Upper lobe of left lung (tissue), 6 donors: ENCODE measurements at regions not wholly inside any gene's neighbourhood (a gene's known extent, or its start where the extent isn't known, plus 50 kb on each side); places are given as distances from the start of the nearest gene placed in this dataset.

Source experiments
- ATAC-seq, 2 donors: fragments of 200-7000 bp; cut with Tn5 transposase; one replicate each; pipeline ENCODE4 v1.9.1; 2022; ENCODE audit warnings: mild to moderate bottlenecking in 2 of 2, moderate library complexity in 2 of 2; ENCODE audit not compliant: low FRiP score in 2 of 2
- DNase-seq, 2 donors: peaks; one replicate each; pipeline ENCODE4 v3.0.0-alpha.2; 2019 to 2020
- H3K27ac ChIP-seq, 4 donors: fragments of 200-600 bp; sonication (generic); one replicate each; pipeline ENCODE4 v1.5.1; 2016 to 2019
- H3K27me3 ChIP-seq, 4 donors: fragments of 200-600 bp; sonication (generic); one replicate each; pipeline ENCODE4 v1.5.1; 2017 to 2019
- H3K36me3 ChIP-seq, 4 donors: fragments of 200-600 bp; sonication (generic); one replicate each; pipeline ENCODE4 v1.5.1; 2016 to 2019
- H3K4me1 ChIP-seq, 4 donors: fragments of 200-600 bp; sonication (generic); one replicate each; pipeline ENCODE4 v1.5.1; 2018 to 2019
- H3K4me3 ChIP-seq, 4 donors: fragments of 200-600 bp; sonication (generic); one replicate each; pipeline ENCODE4 v1.5.1; 2017 to 2019; ENCODE audit warnings: mild to moderate bottlenecking in 2 of 4, moderate library complexity in 1 of 4
- H3K9me3 ChIP-seq, 4 donors: fragments of 200-600 bp; sonication (generic); one replicate each; pipeline ENCODE4 v1.5.1; 2018 to 2019
- CTCF ChIP-seq, 6 experiments: fragments of 450-650 bp in 4 of 6; fragments of 200-600 bp in 2 of 6; sonication (generic) in 2 of 6; IDR thresholded peaks; one replicate each; pipeline ENCODE4 v1.5.1; 2016 to 2019; ENCODE audit warnings: antibody characterized with exemption in 6 of 6
- EP300 ChIP-seq, 4 donors: sonication (generic); formaldehyde crosslinking; IDR thresholded peaks; one replicate each; pipeline ENCODE4 v1.5.1; 2017; ENCODE audit warnings: antibody characterized with exemption in 4 of 4, control low read depth in 2 of 4
- POLR2A ChIP-seq, 4 donors: fragments of 450-650 bp; IDR thresholded peaks; one replicate each; pipeline ENCODE4 v1.5.1; 2016 to 2017; ENCODE audit warnings: antibody characterized with exemption in 4 of 4, mild to moderate bottlenecking in 2 of 4
- POLR2AphosphoS5 ChIP-seq, 2 donors: sonication (generic); formaldehyde crosslinking; IDR thresholded peaks; one replicate each; pipeline ENCODE4 v1.5.1; 2017; ENCODE audit warnings: antibody characterized with exemption in 2 of 2
- WGBS, 2 donors: methylation state at CpG; one replicate each; pipeline ENCODE4 v1.1.5; 2017 to 2018; 5-methylcytosine and 5-hydroxymethylcytosine counted together
- donor health status: DM: no; HTN: no; CAD: no; lungs with moderate emphysema.
- donor health status: DM: no; HTN: yes; CAD: no; lungs with severe emphysema.

DNA sequence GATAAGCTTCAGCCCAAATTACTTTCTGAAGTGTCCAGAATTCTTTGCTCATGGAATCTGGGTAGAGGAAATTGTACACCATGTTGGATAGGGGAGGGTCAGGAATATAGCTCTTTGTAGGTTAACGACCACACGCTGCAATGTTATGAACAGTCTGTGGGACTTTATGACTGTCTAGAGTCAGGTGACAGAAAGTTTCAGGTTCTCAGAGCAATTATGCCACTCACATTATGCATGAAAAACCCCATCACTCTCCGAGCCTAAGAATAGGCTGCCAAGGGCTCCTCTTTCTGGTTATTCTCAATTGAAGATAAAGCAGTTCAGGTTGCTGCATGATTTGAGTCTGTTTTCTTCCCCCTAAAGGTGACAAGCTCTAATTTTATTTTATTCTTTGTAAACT lies 430.9 kb downstream of the ATP23 start:
- TF ChIP-seq POLR2A (IDR thresholded peaks at IDR 0.05) (no peak), EP300 (IDR thresholded peaks at IDR 0.05) (no peak), POLR2AphosphoS5 (IDR thresholded peaks at IDR 0.05) (no peak), CTCF (IDR thresholded peaks at IDR 0.05) (no peak)
- WGBS, 2 donors = 78 to 84% methylated on average over 3 of the region's 3 CpGs
- Histone ChIP-seq H3K9me3 (no peaks in the 10 kb centered on the region), H3K27ac (no peak overlapping the region), H3K4me1 (no peaks in the 10 kb centered on the region), H3K27me3 (no peaks in the 10 kb centered on the region), H3K36me3 (no peaks in the 10 kb centered on the region), H3K4me3 (no peak overlapping the region)
- no peak for DNase-seq
- ATAC-seq = no peak

GRCh38 chr12:58378028-58378427 lies 436.7 kb downstream of the ATP23 start:
- Histone ChIP-seq H3K36me3 (no peaks in the 10 kb centered on the region), H3K27me3 (no peaks in the 10 kb centered on the region), H3K4me1 (no peaks in the 10 kb centered on the region), H3K9me3 (no peaks in the 10 kb centered on the region), H3K4me3 (no peak overlapping the region), H3K27ac (no peak overlapping the region)
- DNase-seq (no peak), ATAC-seq (no peak)
- 92 to 93% methylated on average over 2 of the region's 2 CpGs for WGBS, 2 donors
- TF ChIP-seq CTCF (IDR thresholded peaks at IDR 0.05) (no peak), EP300 (IDR thresholded peaks at IDR 0.05) (no peak), POLR2AphosphoS5 (IDR thresholded peaks at IDR 0.05) (no peak), POLR2A (IDR thresholded peaks at IDR 0.05) (no peak)

DNA sequence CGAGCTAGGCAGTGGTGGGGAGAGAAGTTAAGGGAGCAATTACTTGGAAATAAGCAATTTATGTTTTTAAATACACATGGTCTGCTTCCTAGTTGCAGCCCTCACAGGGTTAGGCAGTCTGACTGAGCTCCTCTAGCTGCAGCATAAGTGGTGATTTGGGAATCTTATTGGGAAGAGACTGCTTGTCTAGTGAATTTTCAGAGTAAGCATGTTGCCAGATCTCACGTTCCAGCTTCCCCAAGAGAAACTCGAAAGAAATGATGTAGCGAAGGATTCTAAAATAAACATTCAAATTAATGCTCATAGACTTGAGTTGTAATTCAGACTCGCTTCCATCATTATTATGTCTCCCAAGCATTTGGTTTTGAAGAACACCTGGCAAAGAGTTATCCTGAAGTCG lies 440.2 kb downstream of the ATP23 start:
- H3K9me3 ChIP-seq = no peaks in the 10 kb centered on the region
- H3K4me3 ChIP-seq = no peak overlapping the region
- TF ChIP-seq POLR2A (IDR thresholded peaks at IDR 0.05) = no peak
- DNase-seq = no peak
- no peak for ATAC-seq
- no peaks in the 10 kb centered on the region for H3K27me3 ChIP-seq
- H3K27ac ChIP-seq = no peak overlapping the region
- no peaks in the 10 kb centered on the region for H3K36me3 ChIP-seq
- 87 to 89% methylated on average over 6 of the region's 6 CpGs for WGBS, 2 donors
- no peaks in the 10 kb centered on the region for H3K4me1 ChIP-seq

GRCh38 chr12:58384196-58384595 lies 442.8 kb downstream of the ATP23 start:
- DNase-seq = no peak
- no peak overlapping the region for H3K4me3 ChIP-seq
- 79 to 83% methylated on average over 1 of the region's 1 CpG for WGBS, 2 donors
- H3K27ac ChIP-seq = no peak overlapping the region
- TF ChIP-seq POLR2A (IDR thresholded peaks at IDR 0.05) (no peak), EP300 (IDR thresholded peaks at IDR 0.05) (no peak), POLR2AphosphoS5 (IDR thresholded peaks at IDR 0.05) (no peak), CTCF (IDR thresholded peaks at IDR 0.05) (no peak)
- no peaks in the 10 kb centered on the region for H3K36me3 ChIP-seq
- no peaks in the 10 kb centered on the region for H3K27me3 ChIP-seq
- no peaks in the 10 kb centered on the region for H3K4me1 ChIP-seq
- H3K9me3 ChIP-seq = no peaks in the 10 kb centered on the region
- no peak for ATAC-seq

DNA sequence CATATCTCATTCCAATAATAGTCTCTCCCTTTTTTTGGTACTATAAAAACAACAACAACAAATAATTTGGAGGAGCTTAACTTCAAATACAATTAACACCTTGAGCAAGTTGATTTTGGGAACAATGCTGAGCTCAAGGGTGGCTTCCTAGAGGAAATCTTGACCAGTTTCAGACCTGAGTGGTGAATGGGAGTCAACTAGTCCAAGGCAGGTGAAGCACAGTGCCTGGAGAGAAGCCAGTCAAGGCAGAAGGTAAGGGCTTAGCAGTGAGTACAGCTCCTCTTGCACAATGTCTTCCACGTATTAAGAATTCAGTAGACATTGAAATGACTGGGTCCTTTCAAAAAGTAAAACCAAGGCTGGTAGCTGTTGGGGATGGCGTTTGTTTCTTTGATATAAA lies 444.8 kb downstream of the ATP23 start:
- no peaks in the 10 kb centered on the region for H3K27me3 ChIP-seq
- no peak for TF ChIP-seq CTCF (IDR thresholded peaks at IDR 0.05)
- no peak for TF ChIP-seq EP300 (IDR thresholded peaks at IDR 0.05)
- TF ChIP-seq POLR2AphosphoS5 (IDR thresholded peaks at IDR 0.05) = no peak
- TF ChIP-seq POLR2A (IDR thresholded peaks at IDR 0.05) = no peak
- ATAC-seq (no peak), DNase-seq (no peak)
- no peak overlapping the region for H3K4me3 ChIP-seq
- H3K9me3 ChIP-seq = no peaks in the 10 kb centered on the region
- no peaks in the 10 kb centered on the region for H3K36me3 ChIP-seq
- no peaks in the 10 kb centered on the region for H3K4me1 ChIP-seq
- no peak overlapping the region for H3K27ac ChIP-seq
- whole genome bisulfite sequencing, 2 donors = 77% methylated on average over 2 of the region's 2 CpGs
